Endothelial cell (in vitro differentiated cells): ENCODE measurements at regions not wholly inside any gene's neighbourhood (a gene's known extent, or its start where the extent isn't known, plus 50 kb on each side); places are given as distances from the start of the nearest gene placed in this dataset.

Experiments used
- DNase-seq: peaks from one replicate; pipeline ENCODE4 v3.0.0; 2021; ENCODE audit warnings: low spot score
- H3K27ac Mint-ChIP-seq: one replicate; pipeline ENCODE4 v1.8.0; 2021; ENCODE audit warnings: mixed read lengths, inconsistent platforms; ENCODE audit not compliant: unreplicated experiment
- H3K27me3 Mint-ChIP-seq: one replicate; pipeline ENCODE4 v1.8.0; 2021; ENCODE audit warnings: mild to moderate bottlenecking, moderate library complexity, mixed read lengths, inconsistent platforms; ENCODE audit not compliant: unreplicated experiment
- H3K36me3 Mint-ChIP-seq: one replicate; pipeline ENCODE4 v1.8.0; 2021; ENCODE audit warnings: mild to moderate bottlenecking, low read depth, mixed read lengths, inconsistent platforms; ENCODE audit not compliant: unreplicated experiment
- H3K4me1 Mint-ChIP-seq: one replicate; pipeline ENCODE4 v1.8.0; 2021; ENCODE audit warnings: mild to moderate bottlenecking, mixed read lengths, inconsistent platforms; ENCODE audit not compliant: unreplicated experiment
- H3K4me3 Mint-ChIP-seq: one replicate; pipeline ENCODE4 v1.8.0; 2021; ENCODE audit warnings: mild to moderate bottlenecking, mixed read lengths, inconsistent platforms; ENCODE audit not compliant: unreplicated experiment
- H3K9me3 Mint-ChIP-seq: one replicate; pipeline ENCODE4 v1.8.0; 2021; ENCODE audit warnings: mixed read lengths, inconsistent platforms; ENCODE audit not compliant: unreplicated experiment
- CTCF ChIP-seq: fragments of 200-600 bp; sonication (generic); IDR thresholded peaks from one replicate; pipeline ENCODE4 v1.5.0; 2021; ENCODE audit warnings: antibody characterized with exemption; ENCODE audit not compliant: unreplicated experiment

DNA sequence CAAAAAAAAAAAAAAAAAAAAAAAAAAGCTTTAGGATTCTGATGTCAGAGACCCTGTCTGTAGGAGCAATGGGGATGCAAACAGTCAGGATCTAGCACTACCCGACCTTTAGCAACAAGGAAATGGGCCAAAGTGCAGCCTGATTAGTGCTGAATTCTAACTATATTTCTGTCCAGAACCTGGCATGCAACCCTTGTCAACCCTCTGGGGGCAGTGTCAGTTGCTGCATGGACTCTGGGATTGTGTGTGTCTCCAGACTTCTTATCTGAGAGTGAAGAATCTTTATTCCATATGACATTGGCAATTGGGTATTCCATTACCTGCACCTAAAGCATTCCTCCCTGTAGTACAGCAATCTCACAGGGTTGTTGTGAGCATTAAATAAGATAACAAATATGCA is 120.3 kb upstream of the CRHR1 start:
- no peak overlapping the region for H3K4me3 Mint-ChIP-seq
- H3K27me3 Mint-ChIP-seq = peaks cover 3% of the 10 kb centered on the region
- H3K9me3 Mint-ChIP-seq = no peaks in the 10 kb centered on the region
- H3K27ac Mint-ChIP-seq = no peak overlapping the region
- H3K36me3 Mint-ChIP-seq = no peaks in the 10 kb centered on the region
- H3K4me1 Mint-ChIP-seq = peaks cover 5% of the 10 kb centered on the region
- no peak for TF ChIP-seq CTCF
- no peak for DNase-seq

- peaks cover 3% of the 10 kb centered on the region for H3K27me3 Mint-ChIP-seq
- no peak overlapping the region for H3K27ac Mint-ChIP-seq
- peaks cover 5% of the 10 kb centered on the region for H3K4me1 Mint-ChIP-seq
- H3K36me3 Mint-ChIP-seq = no peaks in the 10 kb centered on the region
- no peak overlapping the region for H3K4me3 Mint-ChIP-seq
- no peaks in the 10 kb centered on the region for H3K9me3 Mint-ChIP-seq
- TF ChIP-seq CTCF = no peak
- DNase-seq = no peak
Observed at GRCh38 chr17:45664921-45665320, 119.2 kb upstream of the CRHR1 start.

GRCh38 chr17:45666046-45666600 is 118.0 kb upstream of the CRHR1 start:
- H3K36me3 Mint-ChIP-seq = no peaks in the 10 kb centered on the region
- H3K27ac Mint-ChIP-seq = no peak overlapping the region
- H3K27me3 Mint-ChIP-seq = peaks cover 3% of the 10 kb centered on the region
- H3K9me3 Mint-ChIP-seq = no peaks in the 10 kb centered on the region
- no peak for TF ChIP-seq CTCF
- no peak for DNase-seq
- H3K4me1 Mint-ChIP-seq = peaks cover 5% of the 10 kb centered on the region
- no peak overlapping the region for H3K4me3 Mint-ChIP-seq

DNA sequence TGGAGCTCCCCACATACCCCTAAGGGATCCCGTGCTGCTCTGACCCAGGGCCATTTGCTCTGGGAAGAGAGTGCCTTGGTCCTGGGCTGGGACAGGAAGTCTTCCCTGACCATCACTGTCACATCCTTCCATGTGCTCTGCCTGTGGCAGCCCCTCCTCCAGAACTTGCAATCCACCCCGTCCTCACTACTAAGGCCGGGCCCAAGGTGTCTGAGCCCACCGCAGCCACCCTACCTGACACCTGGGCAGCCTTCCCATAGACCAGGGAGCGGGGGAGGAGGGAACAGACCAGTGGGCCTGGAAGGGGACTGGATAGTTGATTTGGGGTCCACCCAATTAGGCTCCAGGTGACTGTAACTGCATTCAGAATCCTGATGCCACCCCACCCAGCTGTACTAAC is 117.5 kb upstream of the CRHR1 start:
- Mint-ChIP-seq H3K36me3 (no peaks in the 10 kb centered on the region), H3K9me3 (no peaks in the 10 kb centered on the region), H3K27ac (no peak overlapping the region), H3K4me3 (no peak overlapping the region), H3K4me1 (peaks cover 5% of the 10 kb centered on the region), H3K27me3 (peaks cover 3% of the 10 kb centered on the region)
- no peak for TF ChIP-seq CTCF
- no peak for DNase-seq

DNA sequence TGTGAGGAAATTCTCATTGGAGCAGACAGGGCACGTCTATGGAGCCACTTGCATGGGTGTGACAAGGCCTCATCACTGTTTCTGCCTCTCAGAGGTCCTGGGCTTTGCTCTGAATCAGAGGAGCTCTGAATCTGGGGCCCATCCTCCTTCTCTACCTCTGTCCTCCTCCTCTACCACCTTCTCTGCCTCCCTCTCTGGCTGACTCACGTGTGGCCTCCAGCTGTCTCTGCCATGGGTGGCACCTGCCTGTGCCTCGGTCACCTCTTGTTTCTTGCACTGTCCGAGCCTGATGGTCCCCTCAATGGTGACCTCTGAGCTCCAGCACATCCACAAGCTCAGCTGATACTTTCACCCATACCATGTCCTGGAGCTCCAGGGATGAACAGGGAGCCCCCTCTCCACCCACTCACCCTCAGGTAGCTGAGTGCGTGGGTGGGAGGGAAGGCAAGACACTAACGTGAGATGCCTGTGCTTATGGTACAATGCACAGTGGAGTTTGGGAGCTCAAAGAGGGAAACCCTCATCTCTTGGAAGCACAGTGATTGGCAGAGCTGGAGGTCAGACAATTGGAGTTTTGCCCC is 116.4 kb upstream of the CRHR1 start:
- H3K4me1 Mint-ChIP-seq = peaks cover 5% of the 10 kb centered on the region
- TF ChIP-seq CTCF = no peak
- no peak overlapping the region for H3K4me3 Mint-ChIP-seq
- peaks cover 3% of the 10 kb centered on the region for H3K27me3 Mint-ChIP-seq
- no peak overlapping the region for H3K27ac Mint-ChIP-seq
- no peaks in the 10 kb centered on the region for H3K9me3 Mint-ChIP-seq
- DNase-seq = no peak
- H3K36me3 Mint-ChIP-seq = no peaks in the 10 kb centered on the region
